Fibroblast of skin of right quadriceps (primary cell): ENCODE measurements at regions not wholly inside any gene's neighbourhood (a gene's known extent, or its start where the extent isn't known, plus 50 kb on each side); places are given as distances from the start of the nearest gene placed in this dataset.
"Not testable (repeated sequence)": the region's sequence is repeated elsewhere in the genome, so short reads cannot be mapped to it uniquely, and the experiment has no call there.

ENCODE experiments used
- DNase-seq: peaks from one replicate; pipeline ENCODE4 v3.0.0-alpha.2; 2013

GRCh38 chr5:97489010-97489840 is 306.2 kb upstream of the RIOK2 start:
- DNase-seq = no peak

GRCh38 chr5:97494465-97494864 is 311.4 kb upstream of the RIOK2 start:
- DNase-seq = no peak

- no peak for DNase-seq
Observed at GRCh38 chr5:97495301-97495700, 312.3 kb upstream of the RIOK2 start.

GRCh38 chr5:97496037-97496436 is 313.0 kb upstream of the RIOK2 start:
- no peak for DNase-seq

GRCh38 chr5:97498657-97499056 is 315.6 kb upstream of the RIOK2 start:
- DNase-seq = no peak

- no peak for DNase-seq
Observed at GRCh38 chr5:97499605-97500004, 316.6 kb upstream of the RIOK2 start.

- DNase-seq = no peak
Observed at GRCh38 chr5:97501286-97501964, 318.4 kb upstream of the RIOK2 start.

GRCh38 chr5:97501965-97502305 is 318.9 kb upstream of the RIOK2 start:
- peak; percentile 14 for DNase-seq

- DNase-seq = no peak
Observed at GRCh38 chr5:97508864-97509263, 325.8 kb upstream of the RIOK2 start.

GRCh38 chr5:97519565-97519964 is 336.5 kb upstream of the RIOK2 start:
- DNase-seq = not testable (repeated sequence)

GRCh38 chr5:97523336-97523735 is 340.3 kb upstream of the RIOK2 start:
- not testable (repeated sequence) for DNase-seq

- no peak for DNase-seq
Observed at GRCh38 chr5:97525780-97526179, 342.7 kb upstream of the RIOK2 start.

- peak; percentile 74 for DNase-seq
Observed at GRCh38 chr5:97528941-97529340, 345.9 kb upstream of the RIOK2 start.

GRCh38 chr5:97529354-97529985 is 346.4 kb upstream of the RIOK2 start:
- DNase-seq = no peak

- DNase-seq = no peak
Observed at GRCh38 chr5:97531549-97531948, 348.5 kb upstream of the RIOK2 start.

GRCh38 chr5:97534166-97534565 is 351.1 kb upstream of the RIOK2 start:
- peak; percentile 86 for DNase-seq

- no peak for DNase-seq
Observed at GRCh38 chr5:97536683-97537082, 353.6 kb upstream of the RIOK2 start.

GRCh38 chr5:97538912-97539311 is 355.9 kb upstream of the RIOK2 start:
- DNase-seq = no peak

- no peak for DNase-seq
Observed at GRCh38 chr5:97541864-97542263, 358.8 kb upstream of the RIOK2 start.

GRCh38 chr5:97542469-97542868 is 359.4 kb upstream of the RIOK2 start:
- no peak for DNase-seq

- no peak for DNase-seq
Observed at GRCh38 chr5:97543166-97543565, 360.1 kb upstream of the RIOK2 start.

GRCh38 chr5:97544240-97544639 is 361.2 kb upstream of the RIOK2 start:
- peak; percentile 9 for DNase-seq

- DNase-seq = peak; percentile 17
Observed at GRCh38 chr5:97544678-97545077, 361.6 kb upstream of the RIOK2 start.

- no peak for DNase-seq
Observed at GRCh38 chr5:97545446-97545845, 362.4 kb upstream of the RIOK2 start.
